ENCODE measurements at regions not wholly inside any gene's neighbourhood (a gene's known extent, or its start where the extent isn't known, plus 50 kb on each side); places are given as distances from the start of the nearest gene placed in this dataset.

- TF ChIP-seq POLR2A (IDR thresholded peaks at IDR 0.05) (no peak), CTCF (IDR thresholded peaks at IDR 0.05) (no peak)
These were observed 898.4 kb downstream of the PDCD6IP start for GRCh38 chr3:34696831-34697230.
